Activated B cell treated with CpG ODN at 0.5 μM for 24 hours (primary cell): ENCODE measurements at regions not wholly inside any gene's neighbourhood (a gene's known extent, or its start where the extent isn't known, plus 50 kb on each side); places are given as distances from the start of the nearest gene placed in this dataset.
"Not testable (repeated sequence)": the region's sequence is repeated elsewhere in the genome, so short reads cannot be mapped to it uniquely, and the experiment has no call there.

Experiments
- ATAC-seq: fragments of 200-7000 bp; cut with Tn5 transposase; one replicate; pipeline ENCODE4 v1.10.0; 2021; ENCODE audit warnings: low read depth, mild to moderate bottlenecking, moderate library complexity
- CTCF ChIA-PET: fragments of 350-600 bp; sonication (Branson Sonifier 250); formaldehyde crosslinking; loops from one replicate; lab custom pipeline; 2021; ENCODE audit warnings: antibody characterized with exemption; lab: Charles Lee
- POLR2A ChIA-PET: fragments of 350-600 bp; sonication (Branson Sonifier 250); formaldehyde crosslinking; loops from one replicate; lab custom pipeline; 2021; ENCODE audit warnings: antibody characterized with exemption; lab: Charles Lee
- DNase-seq: peaks from one replicate; pipeline ENCODE4 v3.0.0; 2022
- H3K27ac Mint-ChIP-seq: one replicate; pipeline ENCODE4 v1.8.0; 2020; ENCODE audit warnings: mixed read lengths
- H3K27me3 Mint-ChIP-seq: one replicate; pipeline ENCODE4 v1.8.0; 2021; ENCODE audit warnings: mixed read lengths
- H3K36me3 Mint-ChIP-seq: one replicate; pipeline ENCODE4 v1.8.0; 2021; ENCODE audit warnings: low read depth, mixed read lengths
- H3K4me1 Mint-ChIP-seq: one replicate; pipeline ENCODE4 v1.8.0; 2021; ENCODE audit warnings: mixed read lengths
- H3K4me3 Mint-ChIP-seq: one replicate; pipeline ENCODE4 v1.8.0; 2020; ENCODE audit warnings: mild to moderate bottlenecking, mixed read lengths
- H3K9me3 Mint-ChIP-seq: one replicate; pipeline ENCODE4 v1.8.0; 2020; ENCODE audit warnings: mixed read lengths
- CTCF ChIP-seq: fragments of 200-600 bp; IDR thresholded peaks from one replicate; pipeline ENCODE4 v1.8.0; 2022; ENCODE audit warnings: antibody characterized with exemption, mild to moderate bottlenecking
- intact Hi-C: fragments of 100-400 bp; cut with micrococcal nuclease; formaldehyde crosslinking; loops from one replicate; pipeline ENCODE4 v1.15.1; 2024

DNA sequence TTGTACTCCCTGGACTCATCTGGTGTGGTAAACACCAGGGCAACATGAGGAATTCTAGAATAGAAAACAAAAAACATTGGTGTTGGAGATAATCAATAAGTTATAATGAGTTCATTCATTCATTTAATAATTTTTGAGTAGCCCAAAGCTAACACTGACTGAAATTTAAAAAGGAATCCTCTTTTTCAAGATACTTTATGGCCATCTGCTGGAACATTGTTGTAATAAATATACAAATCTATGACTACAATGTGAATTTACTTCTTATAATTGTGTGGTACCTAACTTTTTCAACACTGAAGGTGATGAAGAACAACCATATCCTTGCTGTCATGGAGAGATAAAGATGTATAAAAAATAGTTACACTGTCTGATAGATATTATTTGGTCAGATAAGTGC, 687.3 kb upstream of the MIS18BP1 start:
- no peak for TF ChIP-seq CTCF
- Mint-ChIP-seq H3K36me3 (no peaks in the 10 kb centered on the region), H3K27ac (no peak overlapping the region), H3K4me1 (no peaks in the 10 kb centered on the region), H3K4me3 (no peak overlapping the region), H3K9me3 (peaks cover 17% of the 10 kb centered on the region), H3K27me3 (no peaks in the 10 kb centered on the region)
- CTCF ChIA-PET = no interaction called here
- ATAC-seq (no peak), DNase-seq (no peak)
- intact Hi-C loops = no loop called here
- POLR2A ChIA-PET = no interaction called here

- no peak for ATAC-seq
- no peak for DNase-seq
- Mint-ChIP-seq H3K36me3 (no peaks in the 10 kb centered on the region), H3K27ac (no peak overlapping the region), H3K27me3 (no peaks in the 10 kb centered on the region), H3K4me1 (no peaks in the 10 kb centered on the region), H3K9me3 (peaks cover 19% of the 10 kb centered on the region), H3K4me3 (no peak overlapping the region)
- ChIA-PET CTCF (no interaction called here), POLR2A (no interaction called here)
- TF ChIP-seq CTCF = no peak
- intact Hi-C loops = no loop called here
These were observed 686.6 kb upstream of the MIS18BP1 start for GRCh38 chr14:45939572-45939971.

- H3K27ac Mint-ChIP-seq, H3K9me3 Mint-ChIP-seq, intact Hi-C loops, POLR2A ChIA-PET, ATAC-seq, DNase-seq, CTCF ChIA-PET, H3K4me3 Mint-ChIP-seq, H3K4me1 Mint-ChIP-seq, H3K27me3 Mint-ChIP-seq, H3K36me3 Mint-ChIP-seq: not testable (repeated sequence)
These were observed 667.0 kb upstream of the MIS18BP1 start for GRCh38 chr14:45919995-45920394.

DNA sequence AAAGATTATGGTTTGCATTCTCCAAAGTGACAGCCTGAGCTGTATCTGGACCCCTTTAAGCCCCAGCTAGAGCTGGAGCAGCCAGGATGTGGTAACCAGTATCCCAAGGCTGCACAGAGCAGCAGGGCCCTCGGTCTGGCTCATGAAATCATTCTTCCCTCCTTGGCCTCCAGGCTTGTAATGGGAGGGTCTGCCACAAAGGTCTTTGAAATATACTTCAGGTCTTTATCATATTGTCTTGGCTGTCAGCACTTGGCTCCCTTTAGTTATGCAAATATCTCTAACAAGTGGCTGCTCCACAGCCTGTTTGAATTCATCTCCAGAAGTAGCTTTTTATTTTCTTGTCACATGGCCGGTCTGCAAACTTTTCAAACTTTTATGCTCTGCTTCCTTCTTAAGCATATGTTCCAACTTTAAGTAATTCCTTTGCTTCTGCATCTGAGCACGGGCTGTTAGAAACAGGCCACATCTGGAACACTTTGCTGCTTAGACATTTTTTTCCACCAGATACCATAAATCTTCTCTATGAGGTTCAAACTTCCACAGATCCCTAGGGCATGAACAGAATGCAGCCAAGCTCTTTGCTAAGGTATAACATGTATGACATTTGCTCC, 663.4 kb upstream of the MIS18BP1 start:
- peaks cover 5% of the 10 kb centered on the region for H3K9me3 Mint-ChIP-seq
- no peak for ATAC-seq
- no peaks in the 10 kb centered on the region for H3K36me3 Mint-ChIP-seq
- POLR2A ChIA-PET = no interaction called here
- H3K27ac Mint-ChIP-seq = no peak overlapping the region
- H3K4me3 Mint-ChIP-seq = no peak overlapping the region
- CTCF ChIA-PET = no interaction called here
- H3K27me3 Mint-ChIP-seq = no peaks in the 10 kb centered on the region
- TF ChIP-seq CTCF = no peak
- intact Hi-C loops = no loop called here
- DNase-seq = no peak
- H3K4me1 Mint-ChIP-seq = no peaks in the 10 kb centered on the region

DNA sequence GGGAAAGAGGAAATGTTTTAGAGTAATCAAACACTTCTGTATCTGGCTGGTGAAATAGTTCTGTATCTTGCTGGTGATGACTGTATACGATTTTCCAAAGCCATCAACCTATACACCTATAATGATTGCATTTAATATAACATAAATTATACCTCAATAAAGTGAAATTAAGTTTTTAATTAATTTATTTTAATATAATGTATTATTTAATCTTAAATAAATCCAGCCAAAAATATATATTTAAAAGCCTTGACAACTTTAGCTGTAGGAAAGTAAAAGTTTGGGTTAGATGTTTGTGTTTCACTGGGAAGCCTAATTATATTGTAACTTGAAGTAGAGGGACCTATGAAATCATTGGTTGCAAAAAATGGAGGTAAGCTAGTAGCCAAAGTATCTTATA, 654.8 kb upstream of the MIS18BP1 start:
- intact Hi-C loops = no loop called here
- Mint-ChIP-seq H3K4me3 (no peak overlapping the region), H3K27ac (no peak overlapping the region), H3K4me1 (no peaks in the 10 kb centered on the region), H3K27me3 (no peaks in the 10 kb centered on the region), H3K36me3 (no peaks in the 10 kb centered on the region), H3K9me3 (peaks cover 1% of the 10 kb centered on the region)
- ChIA-PET CTCF (no interaction called here), POLR2A (no interaction called here)
- TF ChIP-seq CTCF = no peak
- no peak for DNase-seq
- no peak for ATAC-seq

- no peak overlapping the region for H3K4me3 Mint-ChIP-seq
- CTCF ChIA-PET = no interaction called here
- H3K9me3 Mint-ChIP-seq = no peaks in the 10 kb centered on the region
- intact Hi-C loops = no loop called here
- DNase-seq (no peak), ATAC-seq (no peak)
- H3K4me1 Mint-ChIP-seq = no peaks in the 10 kb centered on the region
- H3K27ac Mint-ChIP-seq = no peak overlapping the region
- H3K36me3 Mint-ChIP-seq = no peaks in the 10 kb centered on the region
- POLR2A ChIA-PET = no interaction called here
- no peaks in the 10 kb centered on the region for H3K27me3 Mint-ChIP-seq
- no peak for TF ChIP-seq CTCF
These were observed 653.3 kb upstream of the MIS18BP1 start for GRCh38 chr14:45906257-45906656.
